ENCODE measurements at regions not wholly inside any gene's neighbourhood (a gene's known extent, or its start where the extent isn't known, plus 50 kb on each side); places are given as distances from the start of the nearest gene placed in this dataset.

- DNase-seq (ENCODE audit: low read depth), result no peak
These were observed 304.1 kb downstream of the MCTP2 start for GRCh38 chr15:94535298-94536048.

GRCh38 chr15:94536549-94536948 is 305.2 kb downstream of the MCTP2 start:
- DNase-seq (ENCODE audit: low read depth), result no peak

- no peak for DNase-seq (ENCODE audit: low read depth)
These were observed 306.9 kb downstream of the MCTP2 start for GRCh38 chr15:94538280-94538679.

DNA sequence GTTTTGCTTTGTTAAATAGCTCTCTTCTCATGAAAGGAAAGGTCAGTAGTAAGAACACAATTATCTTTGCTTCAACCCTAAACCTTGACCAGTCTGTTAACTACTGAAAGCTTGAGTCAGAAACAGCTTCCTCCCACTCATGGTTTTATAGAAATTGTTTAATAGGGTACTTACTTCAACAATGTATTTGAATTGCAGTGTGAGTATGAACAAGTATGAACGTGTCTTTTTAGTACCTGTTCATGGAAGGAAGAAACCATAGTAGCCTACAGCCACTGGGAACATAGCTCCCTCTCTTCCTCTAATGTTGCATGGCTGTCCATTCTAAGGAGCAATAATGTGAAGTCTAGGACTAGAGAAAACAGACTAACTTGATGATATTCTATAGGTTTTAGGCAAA is 311.0 kb downstream of the MCTP2 start:
- DNase-seq (ENCODE audit: low read depth), result no peak

GRCh38 chr15:94546808-94547207 is 315.4 kb downstream of the MCTP2 start:
- no peak for DNase-seq (ENCODE audit: low read depth)

DNA sequence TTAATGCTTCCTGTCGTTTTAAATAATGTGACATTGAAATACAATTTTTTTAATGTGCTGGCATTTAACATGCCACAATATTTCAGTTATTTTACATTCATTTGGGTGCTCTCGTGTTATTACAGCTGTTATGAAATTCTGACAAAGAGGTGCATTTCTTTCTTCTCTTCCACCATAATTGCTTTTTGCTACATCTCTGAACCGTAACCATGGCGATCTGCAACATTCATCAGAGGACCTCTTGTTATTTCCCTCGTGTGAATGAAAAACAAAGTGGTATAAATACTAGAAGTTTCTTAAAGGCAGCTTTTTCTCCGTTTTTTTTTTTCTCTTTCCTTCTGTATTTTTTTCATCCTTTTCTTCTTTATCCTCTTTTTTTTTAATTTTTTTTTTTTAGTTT is 316.4 kb downstream of the MCTP2 start:
- DNase-seq (ENCODE audit: low read depth), result no peak

GRCh38 chr15:94555841-94556519 is 324.6 kb downstream of the MCTP2 start:
- no peak for DNase-seq (ENCODE audit: low read depth)

DNA sequence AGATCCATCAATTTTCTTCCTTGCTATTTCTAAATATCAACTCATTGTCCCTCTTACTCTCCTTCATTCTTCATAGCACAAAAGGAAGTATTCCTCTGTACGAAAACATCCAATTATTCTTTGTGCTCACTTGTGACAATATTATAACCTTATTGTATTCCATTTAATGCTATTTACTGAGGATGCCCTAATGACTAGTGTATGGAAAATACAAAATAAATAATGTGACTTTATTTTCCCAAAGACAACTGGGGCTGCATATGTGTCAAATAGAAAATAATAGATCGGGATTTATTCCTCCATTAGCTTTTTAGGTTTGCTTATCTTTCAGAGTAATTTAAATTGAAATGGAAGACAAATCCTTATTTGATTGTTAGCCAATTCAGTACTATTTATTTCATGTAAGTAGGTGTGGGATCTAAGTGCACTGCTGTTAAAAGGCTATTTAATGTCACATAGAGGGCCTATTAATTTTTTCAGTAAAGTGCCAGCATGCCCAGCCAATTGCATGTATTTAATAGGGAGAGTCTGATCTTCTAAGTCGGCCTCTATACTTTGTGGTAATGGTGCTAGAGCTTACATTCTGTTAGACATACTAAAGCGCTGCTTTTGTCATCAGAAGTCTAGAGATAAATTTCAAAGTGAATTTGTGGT is 329.8 kb downstream of the MCTP2 start:
- no peak for DNase-seq (ENCODE audit: low read depth)

GRCh38 chr15:94563456-94563855 is 332.1 kb downstream of the MCTP2 start:
- DNase-seq (ENCODE audit: low read depth), result no peak

DNA sequence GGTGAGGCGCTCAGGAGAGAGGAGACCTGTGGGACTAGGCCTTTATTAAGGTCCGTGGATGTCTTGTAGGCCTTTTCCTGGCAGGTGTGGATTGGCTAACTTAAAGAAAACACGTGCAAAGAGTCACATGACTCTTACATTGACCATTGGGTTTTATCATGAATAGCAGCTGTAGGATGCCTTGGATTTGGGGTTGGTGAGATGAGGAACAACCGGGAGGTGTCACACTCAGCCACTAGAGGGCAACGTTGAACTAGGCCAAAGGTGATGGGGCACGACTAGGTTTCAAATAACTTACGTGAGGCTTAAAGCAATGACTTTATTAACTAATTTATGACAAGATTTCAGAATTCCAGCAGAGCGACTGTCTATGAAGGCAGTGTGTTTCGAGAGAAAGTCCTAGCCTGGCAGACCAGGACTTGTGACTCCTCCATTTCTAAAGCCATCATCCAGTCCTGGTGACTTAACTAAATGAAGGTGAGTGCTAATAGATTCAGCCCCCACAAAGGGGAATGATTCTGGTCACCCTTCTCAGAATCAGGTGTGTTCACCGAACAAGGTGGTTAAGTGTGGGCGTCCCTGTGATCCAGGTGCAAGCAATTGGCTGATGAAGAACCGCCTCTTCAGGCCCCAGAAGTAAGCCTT is 345.6 kb downstream of the MCTP2 start:
- DNase-seq (ENCODE audit: low read depth), result no peak

DNA sequence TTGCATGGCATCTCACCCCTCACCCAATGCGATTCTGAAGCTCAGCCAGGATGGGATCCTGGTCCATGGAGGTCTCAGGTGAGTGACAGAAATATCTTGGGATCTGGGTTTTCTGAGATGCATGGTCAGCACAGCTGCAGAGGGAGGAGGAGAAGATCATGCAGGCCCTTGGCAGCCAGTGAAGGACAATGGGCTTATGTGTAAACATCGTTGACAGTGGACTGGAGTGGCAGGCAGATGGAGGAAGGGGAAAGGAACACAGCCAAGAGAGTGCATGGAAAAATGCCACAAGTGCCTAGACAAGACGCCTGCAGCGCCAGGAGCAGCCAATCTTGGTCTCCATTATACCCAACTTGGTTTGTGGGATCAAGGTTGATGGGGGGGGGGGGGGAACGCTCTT is 347.9 kb downstream of the MCTP2 start:
- DNase-seq (ENCODE audit: low read depth), result no peak

DNA sequence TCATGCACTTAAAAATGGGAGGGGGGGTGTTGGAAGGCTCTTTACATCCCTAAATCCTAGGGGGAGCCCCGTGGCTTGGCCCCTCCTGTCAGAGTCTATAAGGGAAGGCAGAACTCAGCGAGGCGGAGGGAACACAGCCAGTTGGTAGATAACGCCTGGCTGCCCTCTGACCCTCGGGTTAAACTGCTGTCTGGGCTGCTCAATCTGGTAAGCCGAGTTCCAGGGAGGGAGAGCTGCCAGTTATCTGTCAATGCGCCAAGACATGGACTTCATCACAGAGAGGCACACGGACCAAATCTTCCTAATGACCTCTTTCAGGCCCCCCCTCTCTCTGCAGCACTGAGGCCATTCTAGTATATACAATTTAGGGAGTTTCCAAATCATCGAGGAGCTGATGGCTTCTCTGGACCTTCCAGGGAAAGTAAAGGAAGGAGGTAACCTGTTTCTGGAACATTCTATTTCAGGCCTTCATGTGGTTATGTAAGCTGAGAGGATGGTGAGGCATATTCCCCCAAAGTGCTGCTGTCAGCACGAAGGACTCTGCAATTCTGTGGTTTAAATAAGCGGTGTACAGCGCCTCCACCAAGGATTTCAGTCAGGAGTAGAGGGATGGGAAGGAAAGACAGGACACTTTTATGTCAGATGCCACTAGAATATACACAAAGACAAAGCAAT is 349.0 kb downstream of the MCTP2 start:
- DNase-seq (ENCODE audit: low read depth), result no peak

- no peak for DNase-seq (ENCODE audit: low read depth)
These were observed 351.0 kb downstream of the MCTP2 start for GRCh38 chr15:94582368-94582767.

- DNase-seq (ENCODE audit: low read depth), result peak; percentile 10
These were observed 353.5 kb downstream of the MCTP2 start for GRCh38 chr15:94584833-94585244.

- DNase-seq (ENCODE audit: low read depth), result no peak
These were observed 354.7 kb downstream of the MCTP2 start for GRCh38 chr15:94586099-94586498.

DNA sequence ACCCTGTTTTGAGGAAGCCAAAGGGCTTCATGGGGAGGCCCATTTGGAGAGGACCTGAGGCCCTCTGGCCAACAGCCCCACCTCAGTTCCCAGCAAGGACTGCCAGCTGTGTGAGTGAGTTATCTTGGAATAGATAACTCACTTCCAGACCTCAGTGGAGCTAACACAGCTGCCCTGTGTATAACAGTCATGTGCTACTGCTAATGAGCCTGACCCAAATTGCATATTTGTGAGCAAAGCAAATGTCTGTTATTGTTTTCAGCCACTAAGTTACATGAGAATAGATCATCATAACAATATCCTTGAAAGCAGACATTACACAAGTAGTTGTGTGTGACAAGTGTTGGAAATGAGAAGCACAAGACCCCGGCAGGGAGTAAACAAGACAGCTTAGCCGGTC is 355.8 kb downstream of the MCTP2 start:
- no peak for DNase-seq (ENCODE audit: low read depth)

GRCh38 chr15:94588993-94589392 is 357.6 kb downstream of the MCTP2 start:
- DNase-seq (ENCODE audit: low read depth), result no peak

DNA sequence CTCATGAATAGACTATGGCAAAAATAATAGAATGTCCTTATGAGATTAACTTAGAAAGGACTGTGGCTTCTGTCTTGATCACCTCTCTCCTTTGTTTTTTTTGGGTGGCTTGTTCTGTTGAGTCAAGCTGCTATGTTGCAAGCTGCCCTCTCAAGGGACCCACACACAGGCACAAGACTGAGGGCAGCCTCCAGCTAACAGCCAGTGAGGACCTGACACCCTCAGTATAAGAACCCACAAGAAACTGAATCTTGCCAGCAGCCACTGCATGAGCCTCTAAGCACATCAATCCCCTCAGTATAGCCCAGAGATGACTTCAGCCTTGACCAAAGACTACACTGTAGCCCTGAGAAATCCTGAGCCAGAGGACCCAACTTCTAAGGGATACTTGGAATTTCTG is 361.1 kb downstream of the MCTP2 start:
- no peak for DNase-seq (ENCODE audit: low read depth)

DNA sequence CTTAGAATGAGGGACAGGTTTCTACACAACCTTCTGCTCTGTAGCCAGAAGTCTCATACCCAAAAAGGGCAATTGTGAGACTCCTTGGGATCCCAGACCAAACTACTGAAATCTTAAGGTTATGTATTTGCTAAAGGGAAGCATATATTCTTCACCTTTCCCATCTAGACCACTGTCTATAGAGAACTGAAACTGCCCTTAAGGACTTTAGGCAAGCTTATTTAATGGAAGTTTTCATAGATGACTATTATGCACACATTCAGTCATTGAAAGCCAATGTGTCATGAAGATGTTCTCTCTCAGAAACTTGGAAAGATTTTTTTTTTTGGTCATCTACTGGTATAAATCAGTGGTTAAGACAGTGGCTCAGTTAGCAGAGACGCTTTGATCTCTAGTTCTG is 365.3 kb downstream of the MCTP2 start:
- DNase-seq (ENCODE audit: low read depth), result no peak

- no peak for DNase-seq (ENCODE audit: low read depth)
These were observed 369.1 kb downstream of the MCTP2 start for GRCh38 chr15:94600505-94600904.

GRCh38 chr15:94602754-94603470 is 371.6 kb downstream of the MCTP2 start:
- no peak for DNase-seq (ENCODE audit: low read depth)

DNA sequence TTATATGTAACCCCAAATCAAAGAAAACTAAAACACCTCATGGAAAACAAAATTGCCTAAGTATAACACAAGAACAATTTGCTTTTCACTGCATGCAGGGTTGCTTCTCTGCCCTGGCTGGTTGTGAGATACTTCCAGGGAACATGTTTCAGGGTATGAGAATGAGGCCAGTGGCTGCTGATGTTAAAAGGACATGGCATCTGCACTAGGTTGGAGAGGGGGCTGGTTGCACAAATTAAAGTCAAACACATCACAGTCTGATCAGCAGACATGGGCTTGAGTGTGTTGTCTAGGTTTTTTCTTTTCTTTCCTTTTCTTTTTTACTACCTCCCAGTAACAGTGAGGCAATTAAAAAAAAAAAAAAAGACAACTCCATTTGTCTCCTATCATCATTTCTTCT is 374.9 kb downstream of the MCTP2 start:
- no peak for DNase-seq (ENCODE audit: low read depth)
